Osteocyte (in vitro differentiated cells): ENCODE measurements at regions not wholly inside any gene's neighbourhood (a gene's known extent, or its start where the extent isn't known, plus 50 kb on each side); places are given as distances from the start of the nearest gene placed in this dataset.

ENCODE experiments used
- DNase-seq: peaks from one replicate; pipeline ENCODE4 v3.0.0; 2021; ENCODE audit warnings: mixed read lengths; ENCODE audit not compliant: unreplicated experiment; ENCODE audit errors: extremely low spot score
- H3K27ac Mint-ChIP-seq: one replicate; pipeline ENCODE4 v1.8.0; 2021; ENCODE audit warnings: mild to moderate bottlenecking, mixed read lengths; ENCODE audit not compliant: unreplicated experiment
- H3K27me3 Mint-ChIP-seq: one replicate; pipeline ENCODE4 v1.8.0; 2021; ENCODE audit warnings: mixed read lengths; ENCODE audit not compliant: unreplicated experiment
- H3K36me3 Mint-ChIP-seq: one replicate; pipeline ENCODE4 v1.8.0; 2021; ENCODE audit warnings: mixed read lengths; ENCODE audit not compliant: unreplicated experiment
- H3K4me1 Mint-ChIP-seq: one replicate; pipeline ENCODE4 v1.8.0; 2021; ENCODE audit warnings: mixed read lengths; ENCODE audit not compliant: unreplicated experiment
- H3K4me3 Mint-ChIP-seq: one replicate; pipeline ENCODE4 v1.8.0; 2021; ENCODE audit warnings: mild to moderate bottlenecking, moderate library complexity, mixed read lengths; ENCODE audit not compliant: unreplicated experiment
- H3K9me3 Mint-ChIP-seq: one replicate; pipeline ENCODE4 v1.8.0; 2021; ENCODE audit warnings: mixed read lengths; ENCODE audit not compliant: unreplicated experiment
- CTCF ChIP-seq: fragments of 200-600 bp; sonication (generic); IDR thresholded peaks from 2 replicates; pipeline ENCODE4 v1.5.0; 2021; ENCODE audit warnings: antibody characterized with exemption, mild to moderate bottlenecking, moderate library complexity

- Mint-ChIP-seq H3K27ac (no peak overlapping the region), H3K27me3 (no peaks in the 10 kb centered on the region), H3K36me3 (no peaks in the 10 kb centered on the region)
These were observed 60.2 kb upstream of the HRH2 start for GRCh38 chr5:175597718-175598117.

GRCh38 chr5:175598774-175599173 lies 59.1 kb upstream of the HRH2 start:
- Mint-ChIP-seq H3K27me3 (no peaks in the 10 kb centered on the region), H3K4me1 (no peaks in the 10 kb centered on the region), H3K27ac (no peak overlapping the region), H3K4me3 (no peak overlapping the region), H3K9me3 (peaks cover 5% of the 10 kb centered on the region), H3K36me3 (no peaks in the 10 kb centered on the region)
- DNase-seq: no peak
- TF ChIP-seq CTCF: no peak

More at GRCh38 chr5:175597718-175598117, 60.2 kb upstream of the HRH2 start:
- Mint-ChIP-seq H3K4me1 (no peaks in the 10 kb centered on the region), H3K9me3 (peaks cover 5% of the 10 kb centered on the region), H3K4me3 (no peak overlapping the region)
- DNase-seq: no peak
- no peak for TF ChIP-seq CTCF

DNA sequence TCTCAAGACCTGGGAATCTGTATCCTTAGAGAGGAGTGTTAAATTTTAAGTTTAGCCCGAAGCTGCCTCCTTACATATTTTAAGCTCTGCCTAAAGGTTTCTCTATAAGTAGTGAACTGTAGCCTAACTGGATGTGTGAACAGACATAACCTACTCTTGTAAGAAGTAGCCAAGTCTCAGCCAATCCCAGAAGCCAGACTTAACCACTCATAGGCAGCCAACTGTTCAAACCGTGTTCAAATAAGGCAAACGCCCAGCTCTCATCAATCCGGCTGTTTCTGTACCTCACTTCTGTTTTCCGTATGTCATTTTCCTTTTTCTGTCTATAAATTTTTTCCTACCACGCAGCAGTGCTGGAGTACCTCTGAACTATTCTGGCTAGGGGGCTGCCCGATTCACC lies 58.7 kb upstream of the HRH2 start:
- DNase-seq: no peak
- Mint-ChIP-seq H3K27me3 (no peaks in the 10 kb centered on the region), H3K9me3 (peaks cover 3% of the 10 kb centered on the region), H3K4me3 (no peak overlapping the region), H3K27ac (no peak overlapping the region), H3K4me1 (no peaks in the 10 kb centered on the region), H3K36me3 (no peaks in the 10 kb centered on the region)
- TF ChIP-seq CTCF: no peak

- Mint-ChIP-seq H3K9me3 (no peaks in the 10 kb centered on the region), H3K4me3 (no peak overlapping the region), H3K4me1 (no peaks in the 10 kb centered on the region), H3K27ac (no peak overlapping the region), H3K27me3 (no peaks in the 10 kb centered on the region), H3K36me3 (no peaks in the 10 kb centered on the region)
- TF ChIP-seq CTCF: no peak
- DNase-seq: no peak
These were observed 53.7 kb upstream of the HRH2 start for GRCh38 chr5:175603987-175604739.

GRCh38 chr5:175606409-175606808 lies 51.5 kb upstream of the HRH2 start:
- H3K4me3 Mint-ChIP-seq: no peak overlapping the region

More at GRCh38 chr5:175606409-175606808, 51.5 kb upstream of the HRH2 start:
- H3K9me3 Mint-ChIP-seq: no peaks in the 10 kb centered on the region
- TF ChIP-seq CTCF: no peak
- H3K27me3 Mint-ChIP-seq: no peaks in the 10 kb centered on the region
- no peaks in the 10 kb centered on the region for H3K4me1 Mint-ChIP-seq
- H3K27ac Mint-ChIP-seq: no peak overlapping the region
- DNase-seq: no peak
- no peaks in the 10 kb centered on the region for H3K36me3 Mint-ChIP-seq
